ENCODE measurements at regions not wholly inside any gene's neighbourhood (a gene's known extent, or its start where the extent isn't known, plus 50 kb on each side); places are given as distances from the start of the nearest gene placed in this dataset.
"Not testable (repeated sequence)": the region's sequence is repeated elsewhere in the genome, so short reads cannot be mapped to it uniquely, and the experiment has no call there.

DNA sequence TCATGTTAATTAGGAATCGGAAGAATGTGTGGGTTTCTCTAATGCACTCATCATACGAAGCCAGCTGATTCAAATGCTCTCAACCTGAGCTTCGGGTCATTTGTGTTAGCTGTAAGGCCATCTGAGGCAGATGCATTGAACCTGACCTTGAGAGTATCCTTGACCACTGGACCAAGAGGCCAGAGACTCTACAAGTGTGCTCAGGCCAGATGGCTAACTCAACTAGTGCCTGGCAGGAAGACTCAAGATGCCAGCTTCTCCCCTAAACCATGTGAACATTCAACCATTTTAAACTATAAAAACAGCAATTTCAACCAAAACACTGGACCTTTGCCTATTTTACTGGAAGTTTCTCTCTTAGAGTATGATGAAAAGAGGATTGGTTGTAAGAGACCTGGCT is 168.6 kb upstream of the CDH4 start:
- DNase-seq = no peak

- no peak for DNase-seq
Measured at GRCh38 chr20:61086031-61086430, 166.0 kb upstream of the CDH4 start.

- DNase-seq = no peak
Measured at GRCh38 chr20:61090541-61090940, 161.5 kb upstream of the CDH4 start.

DNA sequence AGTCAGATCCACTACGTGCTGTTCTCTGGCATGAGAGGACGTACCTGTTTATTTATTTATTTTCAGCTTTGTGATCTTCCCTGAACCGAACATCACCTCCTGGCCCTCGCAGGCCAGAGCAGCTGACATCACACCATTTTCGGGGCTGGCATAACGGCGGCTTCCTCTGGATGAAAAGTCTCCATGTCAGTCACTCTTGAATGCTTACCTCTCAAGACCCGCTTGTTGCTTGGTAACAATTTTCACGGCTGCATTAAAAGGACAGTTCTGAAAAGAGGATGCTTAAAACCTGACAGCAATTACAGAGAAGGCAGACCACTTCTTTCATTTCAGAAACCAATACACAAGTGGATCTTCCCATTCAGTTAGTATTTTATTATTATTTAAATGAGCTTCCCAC is 159.8 kb upstream of the CDH4 start:
- DNase-seq = no peak

DNA sequence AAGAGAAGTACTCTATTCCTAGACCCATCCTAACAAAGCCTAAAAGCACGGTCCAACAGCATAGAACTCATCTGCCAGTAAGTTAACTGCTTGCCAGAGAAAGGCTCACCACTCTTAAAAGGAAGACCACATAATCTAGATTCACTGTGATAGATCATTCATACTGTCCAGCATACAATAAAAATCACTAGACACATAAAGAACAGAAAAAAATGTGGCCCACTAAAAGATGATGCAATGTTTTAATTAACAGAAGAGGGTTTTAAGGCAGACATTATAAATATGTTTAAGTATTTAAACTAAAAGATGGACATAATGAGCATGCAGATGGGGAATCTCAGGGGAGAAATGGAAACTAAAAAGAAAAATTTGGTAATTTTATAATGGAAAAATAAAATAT is 157.5 kb upstream of the CDH4 start:
- no peak for DNase-seq

DNA sequence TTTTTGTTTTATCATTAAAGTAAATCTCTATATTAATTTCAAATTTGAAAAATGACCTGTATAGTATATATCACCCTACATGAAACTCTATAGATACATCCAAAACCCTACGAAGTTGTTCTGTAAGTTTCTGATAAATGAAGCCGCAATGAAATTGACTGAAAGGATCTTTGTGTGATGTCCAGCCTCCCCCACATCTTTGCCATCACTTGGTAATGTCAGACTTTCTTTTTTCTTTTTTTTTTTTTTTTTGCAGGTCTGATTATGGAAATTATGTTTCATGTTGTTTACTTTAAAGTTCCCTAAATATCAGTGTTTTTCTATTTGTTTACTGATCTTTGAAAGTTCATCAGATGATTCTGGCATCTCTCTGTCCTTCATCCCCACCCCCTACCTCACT is 155.6 kb upstream of the CDH4 start:
- no peak for DNase-seq

GRCh38 chr20:61099806-61100205 is 152.3 kb upstream of the CDH4 start:
- DNase-seq = no peak

GRCh38 chr20:61100489-61100888 is 151.6 kb upstream of the CDH4 start:
- DNase-seq = no peak

GRCh38 chr20:61101321-61101720 is 150.7 kb upstream of the CDH4 start:
- DNase-seq = not testable (repeated sequence)

- DNase-seq = no peak
Measured at GRCh38 chr20:61104232-61104631, 147.8 kb upstream of the CDH4 start.

DNA sequence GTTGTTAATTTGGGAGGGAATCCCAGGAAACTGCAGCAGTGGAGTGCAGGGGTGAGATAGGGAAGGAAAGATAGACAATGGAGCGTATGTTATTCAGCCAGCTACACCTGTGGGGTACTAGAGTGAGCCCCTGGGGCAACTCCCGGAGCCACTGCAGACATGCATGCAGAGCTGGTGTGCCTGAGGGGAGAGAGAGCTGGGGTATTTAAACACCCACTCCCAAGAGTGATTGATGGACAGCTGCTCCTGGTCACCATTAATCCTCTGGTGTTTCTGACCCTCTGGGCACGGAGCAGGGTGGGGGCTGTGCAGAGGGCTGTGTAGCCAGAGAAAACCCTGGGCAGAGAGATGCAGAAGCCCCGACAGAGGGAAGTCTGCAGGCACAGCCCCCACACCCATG is 146.7 kb upstream of the CDH4 start:
- DNase-seq = no peak

DNA sequence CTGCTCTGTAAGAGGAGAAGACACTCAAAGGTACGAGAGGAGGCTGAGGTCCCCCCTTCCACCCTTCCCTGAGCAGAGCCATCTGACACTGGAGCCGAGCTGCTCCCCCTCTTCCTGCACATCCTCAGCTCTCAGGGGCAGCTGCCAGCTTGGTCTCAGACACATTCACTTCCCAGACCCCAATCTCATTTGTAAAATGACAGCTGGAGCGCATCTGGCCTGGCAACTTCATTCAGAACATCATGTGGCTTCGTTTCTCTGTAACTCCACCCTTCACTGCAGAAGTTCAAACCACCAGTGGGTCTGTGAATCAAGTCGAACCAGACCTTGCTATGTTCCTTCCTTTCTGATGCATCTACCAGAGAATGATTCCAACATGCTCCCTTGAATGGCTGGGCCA is 145.6 kb upstream of the CDH4 start:
- no peak for DNase-seq

DNA sequence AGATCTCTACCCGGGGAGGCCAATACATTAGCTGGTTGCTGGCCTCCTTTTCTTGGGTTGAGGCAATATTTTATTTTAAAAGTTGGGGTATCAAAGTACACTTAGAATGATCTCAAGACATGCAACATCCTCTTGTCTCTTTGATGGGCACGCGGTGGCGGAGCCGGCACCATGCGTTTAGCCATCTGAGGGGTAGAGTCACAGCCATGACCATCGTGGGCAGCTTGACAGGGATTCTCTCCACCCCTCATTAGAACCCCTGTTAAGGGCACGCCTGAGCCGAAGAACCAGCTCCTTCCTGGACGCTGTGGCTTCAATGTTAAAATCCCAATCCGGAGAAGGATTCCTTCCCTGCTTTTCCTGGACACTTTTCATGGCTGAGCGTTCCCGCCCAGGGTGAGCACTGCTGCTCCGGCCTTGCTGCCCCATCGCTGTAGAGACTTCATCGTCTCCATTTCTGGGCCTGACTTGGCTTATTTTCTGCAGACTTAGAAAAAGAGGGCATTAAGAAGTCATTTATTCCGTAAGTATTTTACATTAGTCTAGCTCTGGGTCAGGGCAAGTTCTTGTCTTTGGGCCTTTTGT is 142.7 kb upstream of the CDH4 start:
- no peak for DNase-seq

GRCh38 chr20:61112515-61112914 is 139.5 kb upstream of the CDH4 start:
- DNase-seq = no peak

DNA sequence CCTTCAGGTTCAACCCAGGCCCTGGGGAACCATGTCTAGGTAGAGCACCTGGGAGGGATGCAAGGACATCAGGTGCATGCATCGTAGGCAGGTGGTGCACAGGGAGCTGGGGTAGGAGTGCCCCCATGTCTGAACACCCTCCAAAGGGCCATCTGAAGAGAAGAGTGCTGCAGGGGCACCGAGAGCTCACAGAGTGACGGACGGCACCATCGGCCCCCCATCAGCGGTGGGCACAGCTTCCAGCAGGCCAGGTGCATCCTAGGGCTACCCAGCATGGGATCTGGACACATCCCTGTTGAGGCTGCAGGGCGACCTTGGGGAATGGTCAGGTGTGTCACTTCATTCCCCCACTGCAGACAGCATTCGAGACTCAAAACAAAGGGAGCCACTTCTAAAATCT is 138.3 kb upstream of the CDH4 start:
- DNase-seq = no peak

DNA sequence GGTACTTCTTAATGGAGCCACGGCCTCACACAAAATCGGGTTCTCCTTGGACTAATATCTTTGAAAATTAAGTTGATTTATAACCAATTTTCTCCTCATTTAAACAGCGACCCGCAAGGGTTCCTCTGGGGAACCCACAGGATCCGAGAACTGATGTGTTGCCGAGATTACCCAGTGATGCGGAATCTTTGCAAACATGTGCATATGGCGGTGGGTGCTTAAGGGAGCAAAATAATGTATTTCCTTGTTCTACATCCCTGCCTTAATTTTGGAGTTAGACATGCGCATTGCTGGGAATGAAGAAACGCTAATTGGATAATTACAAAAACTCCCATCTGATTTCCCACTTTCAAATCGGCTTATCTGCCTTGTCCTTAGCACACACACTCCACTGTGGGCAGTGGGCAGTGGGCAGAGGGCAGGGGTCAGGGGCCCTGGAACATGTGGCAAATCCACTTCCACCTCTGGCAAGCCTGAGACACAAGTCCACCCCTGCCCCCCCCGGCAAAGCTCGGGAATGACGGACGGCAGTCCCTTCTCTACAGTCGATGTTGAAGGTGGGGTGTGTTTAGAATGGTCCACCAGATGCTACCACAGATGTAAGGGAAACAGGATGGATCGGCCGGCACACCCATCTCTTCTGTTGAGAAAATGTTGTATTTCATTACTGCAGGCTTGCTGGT is 137.4 kb upstream of the CDH4 start:
- DNase-seq = no peak

DNA sequence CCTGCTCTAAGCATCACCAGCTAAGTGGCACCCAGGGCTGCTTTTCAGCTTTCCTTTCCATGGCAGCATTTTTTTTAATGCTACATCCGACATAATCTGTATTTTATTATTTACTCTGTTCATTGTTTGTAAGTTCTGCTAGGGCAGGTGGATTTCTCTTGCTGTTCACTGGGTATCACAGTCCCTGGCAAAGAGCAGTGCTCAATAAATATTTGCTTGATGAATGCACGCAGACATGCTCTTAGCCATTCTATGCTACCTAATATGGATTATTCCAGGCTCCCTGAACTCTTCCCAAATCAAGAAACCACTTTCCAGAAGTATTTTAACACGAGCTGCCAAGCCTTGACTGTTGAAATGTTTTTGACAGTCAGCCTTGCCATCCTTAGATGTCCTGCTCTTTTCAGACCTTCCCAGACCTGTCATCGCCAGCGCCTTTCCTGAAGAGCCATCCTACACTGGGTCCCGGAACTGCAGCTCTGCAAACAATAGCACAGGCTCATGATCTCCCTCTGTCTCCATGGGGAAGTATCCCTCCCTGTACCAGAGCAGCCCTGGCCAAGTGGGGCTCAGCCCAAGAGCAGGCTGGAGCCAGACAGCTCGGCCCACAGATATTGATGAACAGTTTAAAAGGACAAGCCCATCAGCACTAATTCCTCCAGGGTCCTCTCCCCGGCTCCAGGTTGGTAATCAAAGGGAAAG is 136.5 kb upstream of the CDH4 start:
- no peak for DNase-seq

GRCh38 chr20:61117725-61118124 is 134.3 kb upstream of the CDH4 start:
- DNase-seq = no peak

DNA sequence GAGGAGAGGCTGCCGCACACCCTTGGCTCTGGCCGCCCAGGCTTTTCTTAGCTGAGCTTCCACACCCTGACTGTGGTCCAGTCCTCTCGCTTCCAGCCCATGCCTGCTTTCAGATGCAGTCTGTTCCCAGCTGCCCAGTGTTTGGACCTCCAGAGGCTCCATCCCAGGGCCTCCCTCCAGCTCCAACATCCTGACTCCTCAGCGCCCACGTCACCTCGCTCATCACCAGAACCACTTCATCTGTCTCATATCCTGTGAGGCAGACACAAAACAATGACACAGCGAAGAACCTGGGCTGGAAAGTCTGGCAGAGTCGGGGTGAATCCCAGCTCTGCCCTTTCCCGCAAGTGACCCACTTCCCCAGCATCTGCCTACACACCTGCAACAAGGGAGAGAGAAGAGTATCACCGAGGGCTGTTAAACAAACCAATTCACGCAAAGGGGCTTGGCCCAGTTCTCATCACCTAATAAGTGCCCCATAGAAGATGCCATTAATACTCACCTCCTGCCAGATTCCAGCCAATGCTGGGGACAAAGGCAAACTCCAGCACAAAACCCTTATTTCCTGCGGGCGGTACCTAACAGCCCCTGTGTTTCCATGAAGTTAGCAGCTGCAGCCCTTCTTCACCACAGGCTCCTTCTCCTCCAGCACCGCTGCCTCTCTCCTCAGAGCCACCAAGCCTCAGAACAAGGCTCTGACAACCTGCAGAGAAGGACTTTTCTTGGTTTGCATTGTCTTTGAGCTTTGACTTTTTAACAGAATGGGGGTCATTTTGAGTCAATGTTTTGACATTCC is 133.4 kb upstream of the CDH4 start:
- no peak for DNase-seq

DNA sequence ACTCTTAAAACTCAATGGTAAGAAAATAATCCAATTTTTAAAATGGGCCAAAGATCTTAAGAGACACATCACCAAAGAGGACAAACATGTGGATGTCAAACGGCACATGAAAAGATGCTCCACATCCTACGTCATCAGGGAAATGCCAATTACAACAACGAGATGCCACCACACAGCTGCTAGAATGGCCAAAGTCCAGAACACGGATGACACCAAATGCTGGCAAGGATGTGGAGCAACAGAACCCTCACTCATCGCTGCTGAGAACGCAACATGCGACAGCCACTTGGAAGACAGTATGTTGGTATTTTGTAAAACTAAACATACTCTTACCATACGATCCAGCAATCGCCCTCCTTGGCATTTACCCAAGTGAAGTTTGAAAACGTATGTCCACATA is 132.8 kb upstream of the CDH4 start:
- no peak for DNase-seq

DNA sequence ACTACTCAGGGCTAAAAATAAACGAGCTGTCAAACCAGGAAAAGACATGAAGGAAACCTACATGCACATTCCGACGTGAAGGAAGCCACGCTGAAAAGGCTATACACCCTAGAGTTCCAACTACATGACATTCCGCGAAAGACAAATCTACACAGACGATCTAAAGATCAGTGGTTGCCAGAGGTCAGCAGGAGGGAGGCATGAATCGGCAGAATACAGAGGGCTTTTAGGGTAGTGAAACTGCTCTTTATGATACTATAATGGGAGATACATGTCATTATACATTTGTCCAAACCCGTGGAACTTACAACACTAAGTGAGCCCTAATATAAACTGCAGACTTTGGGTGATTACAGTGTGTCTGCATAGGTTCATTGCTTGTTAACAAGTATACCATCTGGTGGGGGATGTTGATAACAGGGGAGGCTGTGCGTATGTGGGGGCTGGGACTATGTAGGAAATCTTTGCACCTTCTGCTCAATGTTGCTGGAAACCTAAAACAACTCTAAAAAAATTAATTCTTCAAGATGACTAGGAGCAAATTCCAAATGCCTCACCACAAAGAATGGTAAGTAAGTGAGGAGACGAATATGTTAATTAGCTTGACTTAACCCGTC is 132.2 kb upstream of the CDH4 start:
- no peak for DNase-seq

GRCh38 chr20:61120595-61121515 is 131.2 kb upstream of the CDH4 start:
- peak; percentile 19 for DNase-seq
